ENCODE measurements at regions not wholly inside any gene's neighbourhood (a gene's known extent, or its start where the extent isn't known, plus 50 kb on each side); places are given as distances from the start of the nearest gene placed in this dataset.

DNA sequence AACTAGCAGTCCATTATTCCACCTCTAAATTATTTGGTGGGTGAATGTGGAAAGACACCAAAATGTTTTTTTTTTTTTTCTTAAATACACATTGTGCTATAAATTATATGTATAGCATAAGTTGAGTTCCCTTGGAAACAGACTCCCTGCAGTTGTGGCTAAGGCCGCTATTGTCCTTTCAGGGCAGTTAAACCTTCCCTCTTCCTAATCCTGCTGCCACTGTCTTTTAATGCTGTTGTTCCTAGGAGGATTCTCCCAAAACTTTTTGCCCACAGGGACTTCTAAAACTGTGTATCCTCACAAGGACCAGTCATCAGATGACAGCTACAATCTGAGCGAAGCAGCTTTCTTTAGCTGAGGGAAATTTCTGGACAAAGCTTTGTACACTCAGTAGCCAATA lies 478.9 kb upstream of the CHORDC1 start:
- no peaks in the 10 kb centered on the region for H3K36me3 Mint-ChIP-seq
- no peak overlapping the region for H3K4me3 Mint-ChIP-seq
- H3K9me3 Mint-ChIP-seq, result peaks cover 4% of the 10 kb centered on the region; the same call in 1 of the 2 replicates
- H3K4me1 Mint-ChIP-seq, result peaks cover 23% of the 10 kb centered on the region
- no peak for DNase-seq (ENCODE audit: low spot score)
- no peaks in the 10 kb centered on the region for H3K27me3 Mint-ChIP-seq (ENCODE audit: low read depth)
- ChIA-PET CTCF (no interaction called here), POLR2A (no interaction called here)
- TF ChIP-seq SP1 (CRISPR knock-in tag; conservative IDR thresholded peaks at IDR 0.05) (no peak), FOXJ3 (CRISPR knock-in tag; IDR thresholded peaks at IDR 0.05; ENCODE audit: borderline replicate concordance) (no peak), RORB (CRISPR knock-in tag; IDR thresholded peaks at IDR 0.05) (no peak)
- no peak overlapping the region for H3K27ac Mint-ChIP-seq
- peak; percentile 35; the same call in 1 of the 2 replicates for ATAC-seq

DNA sequence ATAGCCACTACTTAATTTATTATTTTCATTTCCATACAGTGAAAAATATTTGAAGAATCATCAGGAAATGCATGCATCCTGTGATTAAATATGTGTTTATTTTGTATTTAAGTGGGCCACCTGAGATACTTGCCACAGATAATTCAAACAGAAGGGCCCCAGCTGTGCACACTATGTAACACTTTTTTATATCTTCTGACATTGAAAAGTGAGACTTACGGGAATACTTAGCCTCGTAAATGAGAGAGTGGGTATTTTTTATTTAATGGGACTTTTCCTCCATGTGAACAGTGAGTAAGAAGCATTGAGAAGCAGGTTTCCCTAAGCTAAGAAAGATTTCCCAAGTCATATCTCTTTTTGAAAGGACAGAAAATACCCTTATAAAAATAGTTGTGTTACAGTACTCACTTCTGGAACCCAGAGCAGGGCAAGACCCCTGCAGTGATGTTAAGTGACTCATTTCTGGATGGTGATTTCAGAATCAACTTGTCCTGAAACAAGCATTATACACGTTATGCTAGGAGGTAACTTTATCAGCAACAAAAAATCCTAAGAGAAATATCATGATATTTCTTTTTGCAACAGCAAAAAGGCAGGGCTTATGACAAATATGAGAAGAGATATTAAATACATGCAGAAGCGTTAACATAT lies 478.1 kb upstream of the CHORDC1 start:
- TF ChIP-seq ZNF232 (CRISPR knock-in tag; IDR thresholded peaks at IDR 0.05) (no peak), IRF2 (CRISPR knock-in tag; IDR thresholded peaks at IDR 0.05; ENCODE audit: borderline replicate concordance, low read depth) (no peak)
- TF ChIP-seq, protein P1, sequence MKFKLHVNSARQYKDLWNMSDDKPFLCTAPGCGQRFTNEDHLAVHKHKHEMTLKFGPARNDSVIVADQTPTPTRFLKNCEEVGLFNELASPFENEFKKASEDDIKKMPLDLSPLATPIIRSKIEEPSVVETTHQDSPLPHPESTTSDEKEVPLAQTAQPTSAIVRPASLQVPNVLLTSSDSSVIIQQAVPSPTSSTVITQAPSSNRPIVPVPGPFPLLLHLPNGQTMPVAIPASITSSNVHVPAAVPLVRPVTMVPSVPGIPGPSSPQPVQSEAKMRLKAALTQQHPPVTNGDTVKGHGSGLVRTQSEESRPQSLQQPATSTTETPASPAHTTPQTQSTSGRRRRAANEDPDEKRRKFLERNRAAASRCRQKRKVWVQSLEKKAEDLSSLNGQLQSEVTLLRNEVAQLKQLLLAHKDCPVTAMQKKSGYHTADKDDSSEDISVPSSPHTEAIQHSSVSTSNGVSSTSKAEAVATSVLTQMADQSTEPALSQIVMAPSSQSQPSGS (CRISPR knock-in tag; IDR thresholded peaks at IDR 0.05; ENCODE audit: borderline replicate concordance, low read depth), result no peak
- TF ChIP-seq, protein P2, sequence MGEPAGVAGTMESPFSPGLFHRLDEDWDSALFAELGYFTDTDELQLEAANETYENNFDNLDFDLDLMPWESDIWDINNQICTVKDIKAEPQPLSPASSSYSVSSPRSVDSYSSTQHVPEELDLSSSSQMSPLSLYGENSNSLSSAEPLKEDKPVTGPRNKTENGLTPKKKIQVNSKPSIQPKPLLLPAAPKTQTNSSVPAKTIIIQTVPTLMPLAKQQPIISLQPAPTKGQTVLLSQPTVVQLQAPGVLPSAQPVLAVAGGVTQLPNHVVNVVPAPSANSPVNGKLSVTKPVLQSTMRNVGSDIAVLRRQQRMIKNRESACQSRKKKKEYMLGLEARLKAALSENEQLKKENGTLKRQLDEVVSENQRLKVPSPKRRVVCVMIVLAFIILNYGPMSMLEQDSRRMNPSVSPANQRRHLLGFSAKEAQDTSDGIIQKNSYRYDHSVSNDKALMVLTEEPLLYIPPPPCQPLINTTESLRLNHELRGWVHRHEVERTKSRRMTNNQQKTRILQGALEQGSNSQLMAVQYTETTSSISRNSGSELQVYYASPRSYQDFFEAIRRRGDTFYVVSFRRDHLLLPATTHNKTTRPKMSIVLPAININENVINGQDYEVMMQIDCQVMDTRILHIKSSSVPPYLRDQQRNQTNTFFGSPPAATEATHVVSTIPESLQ (CRISPR knock-in tag; IDR thresholded peaks at IDR 0.05), result no peak
- TF ChIP-seq, protein P3, sequence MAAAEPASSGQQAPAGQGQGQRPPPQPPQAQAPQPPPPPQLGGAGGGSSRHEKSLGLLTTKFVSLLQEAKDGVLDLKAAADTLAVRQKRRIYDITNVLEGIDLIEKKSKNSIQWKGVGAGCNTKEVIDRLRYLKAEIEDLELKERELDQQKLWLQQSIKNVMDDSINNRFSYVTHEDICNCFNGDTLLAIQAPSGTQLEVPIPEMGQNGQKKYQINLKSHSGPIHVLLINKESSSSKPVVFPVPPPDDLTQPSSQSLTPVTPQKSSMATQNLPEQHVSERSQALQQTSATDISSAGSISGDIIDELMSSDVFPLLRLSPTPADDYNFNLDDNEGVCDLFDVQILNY (CRISPR knock-in tag; IDR thresholded peaks at IDR 0.05), result no peak
- TF ChIP-seq, protein P4, sequence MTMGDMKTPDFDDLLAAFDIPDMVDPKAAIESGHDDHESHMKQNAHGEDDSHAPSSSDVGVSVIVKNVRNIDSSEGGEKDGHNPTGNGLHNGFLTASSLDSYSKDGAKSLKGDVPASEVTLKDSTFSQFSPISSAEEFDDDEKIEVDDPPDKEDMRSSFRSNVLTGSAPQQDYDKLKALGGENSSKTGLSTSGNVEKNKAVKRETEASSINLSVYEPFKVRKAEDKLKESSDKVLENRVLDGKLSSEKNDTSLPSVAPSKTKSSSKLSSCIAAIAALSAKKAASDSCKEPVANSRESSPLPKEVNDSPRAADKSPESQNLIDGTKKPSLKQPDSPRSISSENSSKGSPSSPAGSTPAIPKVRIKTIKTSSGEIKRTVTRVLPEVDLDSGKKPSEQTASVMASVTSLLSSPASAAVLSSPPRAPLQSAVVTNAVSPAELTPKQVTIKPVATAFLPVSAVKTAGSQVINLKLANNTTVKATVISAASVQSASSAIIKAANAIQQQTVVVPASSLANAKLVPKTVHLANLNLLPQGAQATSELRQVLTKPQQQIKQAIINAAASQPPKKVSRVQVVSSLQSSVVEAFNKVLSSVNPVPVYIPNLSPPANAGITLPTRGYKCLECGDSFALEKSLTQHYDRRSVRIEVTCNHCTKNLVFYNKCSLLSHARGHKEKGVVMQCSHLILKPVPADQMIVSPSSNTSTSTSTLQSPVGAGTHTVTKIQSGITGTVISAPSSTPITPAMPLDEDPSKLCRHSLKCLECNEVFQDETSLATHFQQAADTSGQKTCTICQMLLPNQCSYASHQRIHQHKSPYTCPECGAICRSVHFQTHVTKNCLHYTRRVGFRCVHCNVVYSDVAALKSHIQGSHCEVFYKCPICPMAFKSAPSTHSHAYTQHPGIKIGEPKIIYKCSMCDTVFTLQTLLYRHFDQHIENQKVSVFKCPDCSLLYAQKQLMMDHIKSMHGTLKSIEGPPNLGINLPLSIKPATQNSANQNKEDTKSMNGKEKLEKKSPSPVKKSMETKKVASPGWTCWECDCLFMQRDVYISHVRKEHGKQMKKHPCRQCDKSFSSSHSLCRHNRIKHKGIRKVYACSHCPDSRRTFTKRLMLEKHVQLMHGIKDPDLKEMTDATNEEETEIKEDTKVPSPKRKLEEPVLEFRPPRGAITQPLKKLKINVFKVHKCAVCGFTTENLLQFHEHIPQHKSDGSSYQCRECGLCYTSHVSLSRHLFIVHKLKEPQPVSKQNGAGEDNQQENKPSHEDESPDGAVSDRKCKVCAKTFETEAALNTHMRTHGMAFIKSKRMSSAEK (CRISPR knock-in tag; IDR thresholded peaks at IDR 0.05; ENCODE audit: borderline replicate concordance), result no peak
- Mint-ChIP-seq H3K27me3 (ENCODE audit: low read depth) (no peaks in the 10 kb centered on the region), H3K27ac (no peak overlapping the region), H3K36me3 (no peaks in the 10 kb centered on the region), H3K9me3 (peaks cover 4% of the 10 kb centered on the region; the same call in 1 of the 2 replicates), H3K4me1 (peaks cover 23% of the 10 kb centered on the region), H3K4me3 (no peak overlapping the region)
- POLR2A ChIA-PET, result no interaction called here
- CTCF ChIA-PET, result no interaction called here
- ATAC-seq, result no peak
- no peak for DNase-seq (ENCODE audit: low spot score)

DNA sequence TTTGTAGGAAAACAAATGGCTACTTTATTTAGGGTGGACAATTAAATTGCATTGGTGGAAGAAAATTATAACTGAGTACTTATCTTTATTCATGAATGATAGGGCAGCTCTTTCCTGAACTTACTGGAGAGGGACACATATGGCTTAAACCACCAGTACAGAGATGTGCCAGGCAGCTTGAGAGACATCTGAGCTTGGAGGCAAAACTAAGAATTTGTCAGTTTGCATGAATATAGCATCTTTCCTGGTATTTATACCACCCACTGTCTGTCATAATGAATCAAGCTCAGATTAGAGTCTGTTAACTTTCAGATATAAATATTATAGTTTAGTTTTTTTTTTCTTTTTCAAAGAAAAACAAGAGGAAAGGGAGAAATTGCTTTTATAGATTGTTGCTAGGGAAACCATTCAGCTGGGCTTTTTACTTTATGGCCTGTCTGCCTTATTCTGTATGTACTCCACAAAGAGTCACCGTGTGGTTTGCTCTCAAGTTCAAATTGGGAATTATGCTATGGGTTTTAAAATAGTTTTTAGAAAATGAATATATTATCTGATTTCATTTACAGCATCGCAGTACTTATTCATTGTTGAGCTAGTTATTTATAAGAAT lies 477.0 kb upstream of the CHORDC1 start:
- H3K4me3 Mint-ChIP-seq, result no peak overlapping the region
- peaks cover 23% of the 10 kb centered on the region for H3K4me1 Mint-ChIP-seq
- DNase-seq (ENCODE audit: low spot score) (no peak), ATAC-seq (no peak)
- H3K9me3 Mint-ChIP-seq, result peaks cover 6% of the 10 kb centered on the region
- ChIA-PET POLR2A (no interaction called here), CTCF (no interaction called here)
- no peaks in the 10 kb centered on the region for H3K27me3 Mint-ChIP-seq (ENCODE audit: low read depth)
- no peaks in the 10 kb centered on the region for H3K36me3 Mint-ChIP-seq
- no peak overlapping the region for H3K27ac Mint-ChIP-seq
- no peak for TF ChIP-seq SMAD4 (CRISPR knock-in tag; IDR thresholded peaks at IDR 0.05)
- no peak for TF ChIP-seq NFYB (CRISPR knock-in tag; conservative IDR thresholded peaks at IDR 0.05; ENCODE audit: low read depth)
- TF ChIP-seq, protein P5, sequence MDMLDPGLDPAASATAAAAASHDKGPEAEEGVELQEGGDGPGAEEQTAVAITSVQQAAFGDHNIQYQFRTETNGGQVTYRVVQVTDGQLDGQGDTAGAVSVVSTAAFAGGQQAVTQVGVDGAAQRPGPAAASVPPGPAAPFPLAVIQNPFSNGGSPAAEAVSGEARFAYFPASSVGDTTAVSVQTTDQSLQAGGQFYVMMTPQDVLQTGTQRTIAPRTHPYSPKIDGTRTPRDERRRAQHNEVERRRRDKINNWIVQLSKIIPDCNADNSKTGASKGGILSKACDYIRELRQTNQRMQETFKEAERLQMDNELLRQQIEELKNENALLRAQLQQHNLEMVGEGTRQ (CRISPR knock-in tag; IDR thresholded peaks at IDR 0.05), result no peak
- TF ChIP-seq, protein P6, sequence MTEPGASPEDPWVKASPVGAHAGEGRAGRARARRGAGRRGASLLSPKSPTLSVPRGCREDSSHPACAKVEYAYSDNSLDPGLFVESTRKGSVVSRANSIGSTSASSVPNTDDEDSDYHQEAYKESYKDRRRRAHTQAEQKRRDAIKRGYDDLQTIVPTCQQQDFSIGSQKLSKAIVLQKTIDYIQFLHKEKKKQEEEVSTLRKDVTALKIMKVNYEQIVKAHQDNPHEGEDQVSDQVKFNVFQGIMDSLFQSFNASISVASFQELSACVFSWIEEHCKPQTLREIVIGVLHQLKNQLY (CRISPR knock-in tag; IDR thresholded peaks at IDR 0.05), result no peak
- TF ChIP-seq TCF7 (CRISPR knock-in tag; IDR thresholded peaks at IDR 0.05; ENCODE audit: low read depth), result no peak
- no peak for TF ChIP-seq NR2C2 (CRISPR knock-in tag; IDR thresholded peaks at IDR 0.05)
- no peak for TF ChIP-seq RORB (CRISPR knock-in tag; IDR thresholded peaks at IDR 0.05)
- TF ChIP-seq OVOL2 (CRISPR knock-in tag; IDR thresholded peaks at IDR 0.05; ENCODE audit: borderline replicate concordance), result no peak
- TF ChIP-seq ZNF232 (CRISPR knock-in tag; IDR thresholded peaks at IDR 0.05), result no peak
- no peak for TF ChIP-seq TEAD1 (CRISPR knock-in tag; IDR thresholded peaks at IDR 0.05)
- TF ChIP-seq GRHL2 (CRISPR knock-in tag; IDR thresholded peaks at IDR 0.05; ENCODE audit: insufficient replicate concordance, severe bottlenecking), result no peak
- TF ChIP-seq CBFB (CRISPR knock-in tag; IDR thresholded peaks at IDR 0.05; ENCODE audit: low read depth), result no peak
- TF ChIP-seq GABPB1 (CRISPR knock-in tag; IDR thresholded peaks at IDR 0.05), result no peak
- TF ChIP-seq, protein P3 (CRISPR knock-in tag; IDR thresholded peaks at IDR 0.05), result no peak
